Breast epithelium (tissue), 4 donors: ENCODE measurements at regions not wholly inside any gene's neighbourhood (a gene's known extent, or its start where the extent isn't known, plus 50 kb on each side); places are given as distances from the start of the nearest gene placed in this dataset.

Experiments
- DNase-seq, 2 donors: peaks; one replicate each; pipeline ENCODE4 v3.0.0-alpha.2; 2019; ENCODE audit warnings: low spot score in 2 of 2
- H3K27ac ChIP-seq, 2 donors: fragments of 200-600 bp; sonication (generic) in 1 of 2; one replicate each; pipeline ENCODE4 v1.5.1; 2016 to 2019; ENCODE audit warnings: mild to moderate bottlenecking in 1 of 2
- H3K27me3 ChIP-seq, 2 donors: fragments of 200-600 bp; sonication (generic) in 1 of 2; one replicate each; pipeline versions ENCODE4 v1.5.1 to v1.6.0; 2017 to 2019; ENCODE audit warnings: control low read depth in 1 of 2, mild to moderate bottlenecking in 1 of 2
- H3K36me3 ChIP-seq: fragments of 200-600 bp; one replicate; pipeline ENCODE4 v1.5.1; 2019
- H3K4me1 ChIP-seq, 2 donors: fragments of 200-600 bp; sonication (generic); one replicate each; pipeline ENCODE4 v1.5.1; 2016 to 2019; ENCODE audit warnings: control low read depth in 1 of 2
- H3K4me3 ChIP-seq, 3 donors: fragments of 200-600 bp; sonication (generic); 1 replicate in 2 of 3; 2 replicates in 1 of 3; pipeline ENCODE4 v1.5.1; 2016 to 2019; ENCODE audit warnings: mild to moderate bottlenecking in 3 of 3, moderate library complexity in 2 of 3
- H3K9me3 ChIP-seq, 2 donors: fragments of 200-600 bp; sonication (generic) in 1 of 2; one replicate each; pipeline ENCODE4 v1.5.1; 2016 to 2019; ENCODE audit warnings: control low read depth in 1 of 2
- CTCF ChIP-seq, 3 donors: fragments of 450-650 bp; IDR thresholded peaks; one replicate each; pipeline ENCODE4 v1.5.1; 2016 to 2017; ENCODE audit warnings: antibody characterized with exemption in 3 of 3, mild to moderate bottlenecking in 3 of 3, moderate library complexity in 3 of 3
- POLR2A ChIP-seq: fragments of 450-650 bp; IDR thresholded peaks from one replicate; pipeline ENCODE4 v1.6.1; 2016; ENCODE audit warnings: antibody characterized with exemption, mild to moderate bottlenecking, moderate library complexity
- POLR2AphosphoS5 ChIP-seq, 3 donors: sonication (generic); formaldehyde crosslinking; IDR thresholded peaks; one replicate each; pipeline ENCODE4 v1.6.1; 2017; ENCODE audit warnings: antibody characterized with exemption in 3 of 3
- intact Hi-C: fragments of 100-400 bp; cut with DNase I; formaldehyde crosslinking; loops from one replicate; pipeline ENCODE4 v1.15.1; 2023; ENCODE audit warnings: low total_unique reads

DNA sequence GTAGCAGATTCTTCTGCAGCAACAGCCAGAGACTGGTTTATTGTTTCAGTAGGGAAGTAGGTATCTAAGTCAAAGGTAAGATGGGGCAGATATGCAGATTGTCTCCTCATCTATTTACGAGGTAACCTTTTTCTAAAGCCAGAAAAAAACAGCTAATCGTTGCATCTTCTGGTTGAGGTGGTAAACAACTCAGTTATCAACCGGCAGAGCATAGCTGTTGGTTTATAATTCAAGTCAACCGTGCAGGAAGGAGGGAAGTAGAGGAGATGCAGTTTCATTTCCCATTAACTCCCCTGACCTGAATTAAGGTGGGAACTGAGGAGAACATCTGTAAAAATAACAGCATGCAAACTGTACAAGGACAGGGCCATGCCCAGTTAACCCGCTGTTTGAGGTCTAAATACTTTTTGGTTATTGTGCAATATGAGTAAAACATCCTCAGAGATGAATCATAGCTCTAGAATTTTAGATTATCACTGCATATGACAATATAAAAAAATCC, 156.5 kb upstream of the ITGB1 start:
- intact Hi-C loops = no loop called here
- Histone ChIP-seq H3K9me3 (no peaks in the 10 kb centered on the region), H3K4me3 (no peak overlapping the region), H3K36me3 (no peaks in the 10 kb centered on the region), H3K4me1 (no peaks in the 10 kb centered on the region), H3K27me3 (no peaks in the 10 kb centered on the region), H3K27ac (no peak overlapping the region)
- DNase-seq = no peak
- no peak for TF ChIP-seq POLR2A
- TF ChIP-seq POLR2AphosphoS5 (IDR thresholded peaks at IDR 0.05) = no peak

GRCh38 chr10:33113466-33113865, 155.4 kb upstream of the ITGB1 start:
- Histone ChIP-seq H3K27me3 (no peaks in the 10 kb centered on the region), H3K36me3 (no peaks in the 10 kb centered on the region), H3K9me3 (no peaks in the 10 kb centered on the region), H3K4me3 (no peak overlapping the region), H3K4me1 (no peaks in the 10 kb centered on the region), H3K27ac (no peak overlapping the region)
- intact Hi-C loops = no loop called here
- TF ChIP-seq CTCF (IDR thresholded peaks at IDR 0.05) = no peak
- TF ChIP-seq POLR2AphosphoS5 (IDR thresholded peaks at IDR 0.05) = no peak
- TF ChIP-seq POLR2A = no peak
- no peak for DNase-seq

DNA sequence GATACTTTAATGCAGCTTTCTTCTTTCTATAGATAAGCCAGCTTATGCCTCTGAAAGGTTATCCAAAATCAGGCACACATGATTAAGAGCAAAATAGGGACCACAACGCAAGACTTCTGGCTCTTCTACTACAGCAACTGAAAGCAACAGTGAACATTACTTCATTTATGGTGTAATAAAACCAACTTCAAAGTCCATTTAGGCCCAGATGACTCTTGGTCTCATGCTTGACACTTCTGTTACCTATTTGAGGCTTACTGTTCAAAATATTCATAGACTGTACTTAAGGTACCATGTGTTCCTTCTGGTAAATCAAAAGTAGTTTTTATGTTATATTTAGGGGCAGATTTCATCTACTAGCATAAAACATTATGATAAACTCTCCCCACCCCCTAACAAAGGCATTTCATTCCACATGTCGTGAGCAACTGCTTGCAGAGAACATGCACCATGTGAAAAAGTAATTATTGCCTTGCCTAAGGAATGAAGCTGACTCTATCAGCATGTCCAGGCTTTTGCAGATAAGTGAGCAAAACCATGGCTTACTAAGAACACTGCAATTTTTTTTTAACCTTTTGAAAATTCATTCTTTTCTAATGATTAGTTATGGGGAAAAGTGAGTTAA, 154.9 kb upstream of the ITGB1 start:
- TF ChIP-seq POLR2A (no peak), CTCF (IDR thresholded peaks at IDR 0.05) (no peak), POLR2AphosphoS5 (IDR thresholded peaks at IDR 0.05) (no peak)
- no peaks in the 10 kb centered on the region for H3K9me3 ChIP-seq
- H3K4me1 ChIP-seq = no peaks in the 10 kb centered on the region
- no peak overlapping the region for H3K27ac ChIP-seq
- H3K27me3 ChIP-seq = no peaks in the 10 kb centered on the region
- intact Hi-C loops = no loop called here
- no peak for DNase-seq
- no peaks in the 10 kb centered on the region for H3K36me3 ChIP-seq
- H3K4me3 ChIP-seq = no peak overlapping the region

DNA sequence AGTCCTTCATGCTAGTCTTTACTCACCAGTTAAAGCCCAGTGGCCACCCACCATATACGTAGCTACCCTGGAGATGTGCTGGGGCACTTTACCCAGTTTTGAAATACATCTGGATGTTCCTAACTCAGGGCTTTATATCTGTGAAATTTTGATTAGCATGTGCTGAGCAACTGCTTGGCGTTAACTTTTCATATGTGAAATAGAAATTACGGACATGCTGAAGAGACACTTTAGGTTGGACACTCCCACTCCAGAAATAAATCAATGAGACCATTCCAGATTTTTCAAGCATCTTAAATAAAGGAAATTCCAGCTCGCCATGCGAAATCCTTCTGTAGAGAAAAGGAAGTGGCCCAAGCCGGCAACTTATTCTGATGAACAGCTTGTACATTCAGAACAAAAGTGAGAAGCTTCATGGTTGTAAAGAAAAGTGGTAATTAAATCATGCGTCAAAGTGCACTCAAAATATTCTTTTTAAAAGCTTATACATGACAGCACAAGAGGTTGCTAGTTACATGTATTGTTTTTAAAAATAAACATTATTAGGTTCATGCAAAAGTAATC, 153.5 kb upstream of the ITGB1 start:
- no peaks in the 10 kb centered on the region for H3K27me3 ChIP-seq
- no peak for DNase-seq
- H3K9me3 ChIP-seq = no peaks in the 10 kb centered on the region
- TF ChIP-seq POLR2A = no peak
- no peak for TF ChIP-seq POLR2AphosphoS5 (IDR thresholded peaks at IDR 0.05)
- TF ChIP-seq CTCF (IDR thresholded peaks at IDR 0.05) = no peak
- H3K27ac ChIP-seq = no peak overlapping the region
- H3K4me3 ChIP-seq = no peak overlapping the region
- no peaks in the 10 kb centered on the region for H3K4me1 ChIP-seq
- no peaks in the 10 kb centered on the region for H3K36me3 ChIP-seq
- intact Hi-C loops = no loop called here

DNA sequence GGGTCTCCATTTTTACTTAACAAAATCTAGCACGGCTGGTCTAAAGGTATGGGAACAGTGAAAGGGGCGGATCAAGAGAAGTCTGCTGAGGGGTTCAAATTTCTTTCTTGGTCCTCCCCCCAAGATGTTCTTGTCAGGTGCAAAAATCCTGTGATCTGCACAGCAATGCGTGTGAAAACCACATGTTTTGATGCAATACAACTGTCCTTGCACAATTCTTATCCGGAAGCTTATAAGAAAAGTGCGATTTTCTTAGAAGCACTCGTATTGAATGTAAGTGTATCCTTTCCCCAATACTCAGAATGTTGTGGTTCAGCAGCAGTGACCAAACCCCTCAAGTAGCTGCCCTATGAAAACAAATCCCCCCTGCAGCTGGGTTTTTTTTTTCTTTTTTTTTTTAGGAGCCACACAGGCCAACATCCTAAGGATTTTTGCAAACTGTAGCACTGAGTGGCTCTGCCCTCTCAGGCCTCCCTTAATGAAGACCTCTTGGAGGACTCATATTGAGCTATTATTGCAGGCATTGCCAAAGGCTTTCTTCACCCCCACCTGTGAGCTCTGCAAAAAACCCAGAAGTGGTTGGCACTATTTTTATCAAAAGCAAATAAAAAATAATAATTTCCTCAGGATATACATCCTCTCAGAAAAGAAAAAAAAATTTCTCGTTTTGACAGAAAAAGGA, 151.9 kb upstream of the ITGB1 start:
- no peaks in the 10 kb centered on the region for H3K4me1 ChIP-seq
- TF ChIP-seq POLR2A = no peak
- no peak for TF ChIP-seq POLR2AphosphoS5 (IDR thresholded peaks at IDR 0.05)
- no peaks in the 10 kb centered on the region for H3K27me3 ChIP-seq

DNA sequence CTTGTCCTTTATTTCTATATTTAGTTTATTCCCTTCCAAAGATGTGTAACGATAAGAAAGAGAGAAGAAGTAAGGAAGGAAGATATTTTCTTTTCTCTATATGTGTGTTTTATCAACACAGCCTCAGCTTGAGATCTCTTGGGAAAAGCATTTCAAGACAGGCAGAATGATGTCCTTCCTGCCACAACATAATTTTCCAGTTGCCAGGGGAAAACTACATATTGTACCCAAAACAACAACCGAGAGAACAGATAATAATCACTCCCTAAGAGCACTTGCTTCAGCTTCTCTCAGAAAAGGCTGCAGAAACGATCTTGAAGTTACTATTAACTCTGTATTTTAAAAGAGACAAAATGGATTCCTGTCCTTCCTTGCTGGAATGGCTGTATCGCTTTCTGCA, 151.4 kb upstream of the ITGB1 start:
- Histone ChIP-seq H3K36me3 (no peaks in the 10 kb centered on the region), H3K27ac (no peak overlapping the region), H3K4me1 (no peaks in the 10 kb centered on the region), H3K9me3 (no peaks in the 10 kb centered on the region), H3K27me3 (no peaks in the 10 kb centered on the region), H3K4me3 (no peak overlapping the region)
- no peak for DNase-seq
- intact Hi-C loops = no loop called here
- TF ChIP-seq POLR2A = no peak
- TF ChIP-seq CTCF (IDR thresholded peaks at IDR 0.05) = no peak
- no peak for TF ChIP-seq POLR2AphosphoS5 (IDR thresholded peaks at IDR 0.05)

More for the DNA sequence above, 151.9 kb upstream of the ITGB1 start:
- H3K9me3 ChIP-seq = no peaks in the 10 kb centered on the region
- no peaks in the 10 kb centered on the region for H3K36me3 ChIP-seq
- no peak for DNase-seq
- intact Hi-C loops = no loop called here
- H3K4me3 ChIP-seq = no peak overlapping the region
- no peak overlapping the region for H3K27ac ChIP-seq
